Ishikawa (cell line): ENCODE measurements at regions not wholly inside any gene's neighbourhood (a gene's known extent, or its start where the extent isn't known, plus 50 kb on each side); places are given as distances from the start of the nearest gene placed in this dataset.

Experiments
- CEBPB ChIP-seq: IDR thresholded peaks from 2 replicates; pipeline ENCODE4 v1.6.1; 2012
- CREB1 ChIP-seq: IDR thresholded peaks from 2 replicates; pipeline ENCODE4 v1.6.1; 2012; ENCODE audit warnings: low read depth
- EGR1 ChIP-seq: IDR thresholded peaks from 2 replicates; pipeline ENCODE4 v1.6.1; 2012
- EP300 ChIP-seq: IDR thresholded peaks from 2 replicates; pipeline ENCODE4 v1.6.1; 2012; ENCODE audit warnings: borderline replicate concordance
- FOXM1 ChIP-seq: IDR thresholded peaks from 2 replicates; pipeline ENCODE4 v1.6.1; 2012; ENCODE audit warnings: low read depth, borderline replicate concordance
- MAX ChIP-seq: IDR thresholded peaks from 2 replicates; pipeline ENCODE4 v1.6.1; 2012
- NFIC ChIP-seq: IDR thresholded peaks from 2 replicates; pipeline ENCODE4 v1.6.1; 2012
- RAD21 ChIP-seq: IDR thresholded peaks from 2 replicates; pipeline ENCODE4 v1.6.1; 2012; ENCODE audit warnings: low read depth
- REST ChIP-seq: IDR thresholded peaks from 2 replicates; pipeline ENCODE4 v1.6.1; 2012; ENCODE audit warnings: low read depth, mild to moderate bottlenecking
- TAF1 ChIP-seq: IDR thresholded peaks from 2 replicates; pipeline ENCODE4 v1.6.1; 2012; ENCODE audit warnings: low read depth, mild to moderate bottlenecking
- TCF12 ChIP-seq: IDR thresholded peaks from 2 replicates; pipeline ENCODE4 v1.6.1; 2012; ENCODE audit warnings: low read depth
- TEAD4 ChIP-seq: IDR thresholded peaks from 2 replicates; pipeline ENCODE4 v1.6.1; 2012
- YY1 ChIP-seq: IDR thresholded peaks from 2 replicates; pipeline ENCODE4 v1.6.1; 2012; ENCODE audit warnings: low read depth
- ZBTB7A ChIP-seq: IDR thresholded peaks from 2 replicates; pipeline ENCODE4 v1.6.1; 2012; ENCODE audit warnings: low read depth
- TF ChIP-seq, protein P1 (sequence below): IDR thresholded peaks from 2 replicates; pipeline ENCODE4 v1.6.1; 2012

- no peak for TF ChIP-seq CREB1
- TF ChIP-seq REST = no peak
- no peak for TF ChIP-seq YY1
- no peak for TF ChIP-seq NFIC
- no peak for TF ChIP-seq FOXM1
Measured at GRCh38 chr16:51008037-51008436, 143.0 kb downstream of the SALL1 start.

GRCh38 chr16:51003850-51004566, 147.1 kb downstream of the SALL1 start:
- TF ChIP-seq TAF1 (no peak), EP300 (no peak), ZBTB7A (no peak), EGR1 (no peak), TCF12 (no peak), RAD21 (no peak), MAX (no peak), CEBPB (no peak), NFIC (no peak), FOXM1 (no peak), YY1 (no peak)
- TF ChIP-seq, protein P1, sequence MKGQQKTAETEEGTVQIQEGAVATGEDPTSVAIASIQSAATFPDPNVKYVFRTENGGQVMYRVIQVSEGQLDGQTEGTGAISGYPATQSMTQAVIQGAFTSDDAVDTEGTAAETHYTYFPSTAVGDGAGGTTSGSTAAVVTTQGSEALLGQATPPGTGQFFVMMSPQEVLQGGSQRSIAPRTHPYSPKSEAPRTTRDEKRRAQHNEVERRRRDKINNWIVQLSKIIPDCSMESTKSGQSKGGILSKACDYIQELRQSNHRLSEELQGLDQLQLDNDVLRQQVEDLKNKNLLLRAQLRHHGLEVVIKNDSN = no peak

DNA sequence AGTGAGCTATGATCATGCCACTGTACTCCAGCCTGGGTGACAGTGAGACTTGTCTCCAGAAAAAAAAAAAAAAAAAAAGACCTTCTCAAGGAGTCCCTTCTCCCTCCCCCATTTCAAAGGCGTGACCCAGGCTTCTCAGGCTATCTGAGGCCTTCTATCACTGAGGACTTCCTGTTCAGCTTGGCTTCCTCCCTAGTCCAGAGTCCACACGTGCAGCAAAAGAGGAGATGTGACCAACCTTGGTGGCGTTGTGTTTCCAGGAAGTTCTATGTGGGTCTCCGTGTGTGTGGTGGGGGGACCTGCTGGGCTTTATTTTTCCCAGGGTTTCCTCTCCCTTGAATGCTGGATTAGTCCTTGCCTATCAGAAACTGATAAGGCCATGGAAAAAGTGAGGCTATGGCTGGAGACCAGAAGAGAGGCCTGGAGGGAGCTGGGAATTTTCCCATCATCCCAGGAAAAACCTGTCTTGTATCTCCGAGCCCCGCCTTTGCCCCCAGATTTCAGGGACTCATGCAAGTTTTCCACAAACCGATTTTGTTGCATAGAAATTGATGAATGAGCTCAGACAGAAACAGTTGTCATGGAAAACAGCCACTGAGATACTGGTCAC, 148.1 kb downstream of the SALL1 start:
- TF ChIP-seq MAX = no peak
- TF ChIP-seq TAF1 = no peak
- no peak for TF ChIP-seq REST
- no peak for TF ChIP-seq FOXM1
- no peak for TF ChIP-seq EP300
- TF ChIP-seq CREB1 = no peak
- TF ChIP-seq TCF12 = no peak

- no peak for TF ChIP-seq TCF12
Measured at GRCh38 chr16:50999181-50999580, 151.9 kb downstream of the SALL1 start.

DNA sequence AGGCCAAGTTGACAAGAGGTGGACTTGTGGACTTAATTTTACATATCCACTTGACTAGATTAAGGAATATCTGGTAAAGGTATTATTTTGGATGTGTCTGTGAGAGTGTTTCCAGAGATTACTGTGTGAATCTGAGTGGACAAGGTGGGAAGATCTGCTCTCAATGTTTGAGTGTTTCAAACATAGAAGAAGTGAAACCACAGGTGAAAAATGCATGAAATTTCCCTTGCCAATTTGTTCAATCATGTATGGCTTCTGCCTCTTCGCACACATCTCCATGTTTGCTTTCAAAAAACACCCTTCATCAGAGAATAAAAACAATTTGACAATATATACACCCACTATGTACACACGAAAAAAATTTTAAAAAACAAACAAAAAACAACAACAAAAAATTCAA, 152.7 kb downstream of the SALL1 start:
- TF ChIP-seq, protein P1 = no peak
- no peak for TF ChIP-seq RAD21
- no peak for TF ChIP-seq TCF12
- TF ChIP-seq TEAD4 = no peak
- no peak for TF ChIP-seq EP300
- TF ChIP-seq EGR1 = no peak
- TF ChIP-seq FOXM1 = no peak
- TF ChIP-seq YY1 = no peak
- TF ChIP-seq NFIC = no peak
- no peak for TF ChIP-seq CEBPB
- TF ChIP-seq REST = no peak
- TF ChIP-seq MAX = no peak
- TF ChIP-seq CREB1 = no peak
- TF ChIP-seq ZBTB7A = no peak
- TF ChIP-seq TAF1 = no peak
